ENCODE measurements at regions not wholly inside any gene's neighbourhood (a gene's known extent, or its start where the extent isn't known, plus 50 kb on each side); places are given as distances from the start of the nearest gene placed in this dataset.

DNA sequence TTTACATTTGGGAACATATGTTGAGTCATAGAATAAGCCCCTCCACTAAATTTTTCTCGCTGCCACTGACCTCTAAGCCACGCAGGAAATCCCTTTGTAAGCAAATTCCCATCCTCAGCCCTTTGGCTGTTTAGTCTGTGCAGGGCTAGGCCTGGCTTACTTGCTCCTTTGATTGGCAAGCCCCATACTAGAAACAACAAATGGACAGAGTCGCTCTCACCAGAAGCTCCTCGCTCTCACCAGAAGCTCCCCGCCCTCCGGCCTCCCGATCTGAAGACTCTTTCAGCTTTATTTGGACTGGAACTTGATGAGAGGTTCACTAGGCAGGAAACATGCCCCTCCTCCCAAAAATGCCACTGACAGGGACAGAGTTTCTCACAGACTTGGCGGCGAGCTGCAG lies 149.2 kb upstream of the EXOC2 start:
- peaks cover 4% of the 10 kb centered on the region for H3K4me1 Mint-ChIP-seq
- no peak for DNase-seq (ENCODE audit: low spot score)
- ChIA-PET POLR2A (interaction anchor here (0.6 kb wide), 1 partner anchor 9 kb away, joined by 4 read pairs; no protein-coding TSS in a partner anchor), CTCF (no interaction called here)
- H3K27ac Mint-ChIP-seq: no peak overlapping the region
- ATAC-seq: no peak
- H3K4me3 Mint-ChIP-seq: no peak overlapping the region
- H3K36me3 Mint-ChIP-seq: peaks cover 17% of the 10 kb centered on the region
- H3K9me3 Mint-ChIP-seq: peaks cover 25% of the 10 kb centered on the region
- no peaks in the 10 kb centered on the region for H3K27me3 Mint-ChIP-seq (ENCODE audit: low read depth)
- no peak for TF ChIP-seq TEAD4 (CRISPR knock-in tag; IDR thresholded peaks at IDR 0.05)
- no peak for TF ChIP-seq FOXJ3 (CRISPR knock-in tag; IDR thresholded peaks at IDR 0.05; ENCODE audit: borderline replicate concordance)

DNA sequence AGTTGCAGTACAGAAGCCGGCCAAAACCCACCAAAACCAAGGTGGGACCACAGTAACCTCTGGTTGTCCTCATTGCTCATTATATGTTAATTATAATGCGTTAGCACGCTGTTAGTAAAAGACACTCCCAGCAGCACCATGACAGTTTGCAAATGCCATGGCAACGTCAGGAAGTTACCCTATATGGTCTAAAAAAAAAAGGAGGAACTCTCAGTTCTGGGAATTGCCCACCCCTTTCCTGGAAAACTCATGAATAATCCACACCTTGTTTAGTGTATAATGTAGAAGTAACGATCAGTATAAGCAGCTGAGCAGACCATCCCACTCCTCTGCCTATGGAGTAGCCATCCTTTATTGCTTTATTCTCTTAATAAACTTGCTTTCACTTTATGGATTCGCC lies 148.6 kb upstream of the EXOC2 start:
- Mint-ChIP-seq H3K36me3 (peaks cover 17% of the 10 kb centered on the region), H3K27me3 (ENCODE audit: low read depth) (no peaks in the 10 kb centered on the region), H3K4me1 (peaks cover 4% of the 10 kb centered on the region), H3K9me3 (peaks cover 25% of the 10 kb centered on the region), H3K27ac (no peak overlapping the region), H3K4me3 (no peak overlapping the region)
- no peak for DNase-seq (ENCODE audit: low spot score)
- ATAC-seq: no peak
- no peak for TF ChIP-seq PRRX2 (CRISPR knock-in tag; IDR thresholded peaks at IDR 0.05)
- TF ChIP-seq, protein P1, sequence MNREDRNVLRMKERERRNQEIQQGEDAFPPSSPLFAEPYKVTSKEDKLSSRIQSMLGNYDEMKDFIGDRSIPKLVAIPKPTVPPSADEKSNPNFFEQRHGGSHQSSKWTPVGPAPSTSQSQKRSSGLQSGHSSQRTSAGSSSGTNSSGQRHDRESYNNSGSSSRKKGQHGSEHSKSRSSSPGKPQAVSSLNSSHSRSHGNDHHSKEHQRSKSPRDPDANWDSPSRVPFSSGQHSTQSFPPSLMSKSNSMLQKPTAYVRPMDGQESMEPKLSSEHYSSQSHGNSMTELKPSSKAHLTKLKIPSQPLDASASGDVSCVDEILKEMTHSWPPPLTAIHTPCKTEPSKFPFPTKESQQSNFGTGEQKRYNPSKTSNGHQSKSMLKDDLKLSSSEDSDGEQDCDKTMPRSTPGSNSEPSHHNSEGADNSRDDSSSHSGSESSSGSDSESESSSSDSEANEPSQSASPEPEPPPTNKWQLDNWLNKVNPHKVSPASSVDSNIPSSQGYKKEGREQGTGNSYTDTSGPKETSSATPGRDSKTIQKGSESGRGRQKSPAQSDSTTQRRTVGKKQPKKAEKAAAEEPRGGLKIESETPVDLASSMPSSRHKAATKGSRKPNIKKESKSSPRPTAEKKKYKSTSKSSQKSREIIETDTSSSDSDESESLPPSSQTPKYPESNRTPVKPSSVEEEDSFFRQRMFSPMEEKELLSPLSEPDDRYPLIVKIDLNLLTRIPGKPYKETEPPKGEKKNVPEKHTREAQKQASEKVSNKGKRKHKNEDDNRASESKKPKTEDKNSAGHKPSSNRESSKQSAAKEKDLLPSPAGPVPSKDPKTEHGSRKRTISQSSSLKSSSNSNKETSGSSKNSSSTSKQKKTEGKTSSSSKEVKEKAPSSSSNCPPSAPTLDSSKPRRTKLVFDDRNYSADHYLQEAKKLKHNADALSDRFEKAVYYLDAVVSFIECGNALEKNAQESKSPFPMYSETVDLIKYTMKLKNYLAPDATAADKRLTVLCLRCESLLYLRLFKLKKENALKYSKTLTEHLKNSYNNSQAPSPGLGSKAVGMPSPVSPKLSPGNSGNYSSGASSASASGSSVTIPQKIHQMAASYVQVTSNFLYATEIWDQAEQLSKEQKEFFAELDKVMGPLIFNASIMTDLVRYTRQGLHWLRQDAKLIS (CRISPR knock-in tag; IDR thresholded peaks at IDR 0.05; ENCODE audit: borderline replicate concordance): no peak
- TF ChIP-seq, protein P2, sequence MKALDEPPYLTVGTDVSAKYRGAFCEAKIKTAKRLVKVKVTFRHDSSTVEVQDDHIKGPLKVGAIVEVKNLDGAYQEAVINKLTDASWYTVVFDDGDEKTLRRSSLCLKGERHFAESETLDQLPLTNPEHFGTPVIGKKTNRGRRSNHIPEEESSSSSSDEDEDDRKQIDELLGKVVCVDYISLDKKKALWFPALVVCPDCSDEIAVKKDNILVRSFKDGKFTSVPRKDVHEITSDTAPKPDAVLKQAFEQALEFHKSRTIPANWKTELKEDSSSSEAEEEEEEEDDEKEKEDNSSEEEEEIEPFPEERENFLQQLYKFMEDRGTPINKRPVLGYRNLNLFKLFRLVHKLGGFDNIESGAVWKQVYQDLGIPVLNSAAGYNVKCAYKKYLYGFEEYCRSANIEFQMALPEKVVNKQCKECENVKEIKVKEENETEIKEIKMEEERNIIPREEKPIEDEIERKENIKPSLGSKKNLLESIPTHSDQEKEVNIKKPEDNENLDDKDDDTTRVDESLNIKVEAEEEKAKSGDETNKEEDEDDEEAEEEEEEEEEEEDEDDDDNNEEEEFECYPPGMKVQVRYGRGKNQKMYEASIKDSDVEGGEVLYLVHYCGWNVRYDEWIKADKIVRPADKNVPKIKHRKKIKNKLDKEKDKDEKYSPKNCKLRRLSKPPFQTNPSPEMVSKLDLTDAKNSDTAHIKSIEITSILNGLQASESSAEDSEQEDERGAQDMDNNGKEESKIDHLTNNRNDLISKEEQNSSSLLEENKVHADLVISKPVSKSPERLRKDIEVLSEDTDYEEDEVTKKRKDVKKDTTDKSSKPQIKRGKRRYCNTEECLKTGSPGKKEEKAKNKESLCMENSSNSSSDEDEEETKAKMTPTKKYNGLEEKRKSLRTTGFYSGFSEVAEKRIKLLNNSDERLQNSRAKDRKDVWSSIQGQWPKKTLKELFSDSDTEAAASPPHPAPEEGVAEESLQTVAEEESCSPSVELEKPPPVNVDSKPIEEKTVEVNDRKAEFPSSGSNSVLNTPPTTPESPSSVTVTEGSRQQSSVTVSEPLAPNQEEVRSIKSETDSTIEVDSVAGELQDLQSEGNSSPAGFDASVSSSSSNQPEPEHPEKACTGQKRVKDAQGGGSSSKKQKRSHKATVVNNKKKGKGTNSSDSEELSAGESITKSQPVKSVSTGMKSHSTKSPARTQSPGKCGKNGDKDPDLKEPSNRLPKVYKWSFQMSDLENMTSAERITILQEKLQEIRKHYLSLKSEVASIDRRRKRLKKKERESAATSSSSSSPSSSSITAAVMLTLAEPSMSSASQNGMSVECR (CRISPR knock-in tag; IDR thresholded peaks at IDR 0.05; ENCODE audit: borderline replicate concordance): no peak
- TF ChIP-seq TCF7 (CRISPR knock-in tag; IDR thresholded peaks at IDR 0.05; ENCODE audit: low read depth): no peak
- no peak for TF ChIP-seq GRHL2 (CRISPR knock-in tag; IDR thresholded peaks at IDR 0.05; ENCODE audit: insufficient replicate concordance, severe bottlenecking)
- TF ChIP-seq, protein P3, sequence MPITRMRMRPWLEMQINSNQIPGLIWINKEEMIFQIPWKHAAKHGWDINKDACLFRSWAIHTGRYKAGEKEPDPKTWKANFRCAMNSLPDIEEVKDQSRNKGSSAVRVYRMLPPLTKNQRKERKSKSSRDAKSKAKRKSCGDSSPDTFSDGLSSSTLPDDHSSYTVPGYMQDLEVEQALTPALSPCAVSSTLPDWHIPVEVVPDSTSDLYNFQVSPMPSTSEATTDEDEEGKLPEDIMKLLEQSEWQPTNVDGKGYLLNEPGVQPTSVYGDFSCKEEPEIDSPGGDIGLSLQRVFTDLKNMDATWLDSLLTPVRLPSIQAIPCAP (CRISPR knock-in tag; IDR thresholded peaks at IDR 0.05): no peak
- no peak for TF ChIP-seq GABPB1 (CRISPR knock-in tag; IDR thresholded peaks at IDR 0.05)
- TF ChIP-seq, protein P4, sequence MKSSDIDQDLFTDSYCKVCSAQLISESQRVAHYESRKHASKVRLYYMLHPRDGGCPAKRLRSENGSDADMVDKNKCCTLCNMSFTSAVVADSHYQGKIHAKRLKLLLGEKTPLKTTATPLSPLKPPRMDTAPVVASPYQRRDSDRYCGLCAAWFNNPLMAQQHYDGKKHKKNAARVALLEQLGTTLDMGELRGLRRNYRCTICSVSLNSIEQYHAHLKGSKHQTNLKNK (CRISPR knock-in tag; IDR thresholded peaks at IDR 0.05): no peak
- no peak for TF ChIP-seq NFATC4 (CRISPR knock-in tag; IDR thresholded peaks at IDR 0.05)
- TF ChIP-seq, protein P5, sequence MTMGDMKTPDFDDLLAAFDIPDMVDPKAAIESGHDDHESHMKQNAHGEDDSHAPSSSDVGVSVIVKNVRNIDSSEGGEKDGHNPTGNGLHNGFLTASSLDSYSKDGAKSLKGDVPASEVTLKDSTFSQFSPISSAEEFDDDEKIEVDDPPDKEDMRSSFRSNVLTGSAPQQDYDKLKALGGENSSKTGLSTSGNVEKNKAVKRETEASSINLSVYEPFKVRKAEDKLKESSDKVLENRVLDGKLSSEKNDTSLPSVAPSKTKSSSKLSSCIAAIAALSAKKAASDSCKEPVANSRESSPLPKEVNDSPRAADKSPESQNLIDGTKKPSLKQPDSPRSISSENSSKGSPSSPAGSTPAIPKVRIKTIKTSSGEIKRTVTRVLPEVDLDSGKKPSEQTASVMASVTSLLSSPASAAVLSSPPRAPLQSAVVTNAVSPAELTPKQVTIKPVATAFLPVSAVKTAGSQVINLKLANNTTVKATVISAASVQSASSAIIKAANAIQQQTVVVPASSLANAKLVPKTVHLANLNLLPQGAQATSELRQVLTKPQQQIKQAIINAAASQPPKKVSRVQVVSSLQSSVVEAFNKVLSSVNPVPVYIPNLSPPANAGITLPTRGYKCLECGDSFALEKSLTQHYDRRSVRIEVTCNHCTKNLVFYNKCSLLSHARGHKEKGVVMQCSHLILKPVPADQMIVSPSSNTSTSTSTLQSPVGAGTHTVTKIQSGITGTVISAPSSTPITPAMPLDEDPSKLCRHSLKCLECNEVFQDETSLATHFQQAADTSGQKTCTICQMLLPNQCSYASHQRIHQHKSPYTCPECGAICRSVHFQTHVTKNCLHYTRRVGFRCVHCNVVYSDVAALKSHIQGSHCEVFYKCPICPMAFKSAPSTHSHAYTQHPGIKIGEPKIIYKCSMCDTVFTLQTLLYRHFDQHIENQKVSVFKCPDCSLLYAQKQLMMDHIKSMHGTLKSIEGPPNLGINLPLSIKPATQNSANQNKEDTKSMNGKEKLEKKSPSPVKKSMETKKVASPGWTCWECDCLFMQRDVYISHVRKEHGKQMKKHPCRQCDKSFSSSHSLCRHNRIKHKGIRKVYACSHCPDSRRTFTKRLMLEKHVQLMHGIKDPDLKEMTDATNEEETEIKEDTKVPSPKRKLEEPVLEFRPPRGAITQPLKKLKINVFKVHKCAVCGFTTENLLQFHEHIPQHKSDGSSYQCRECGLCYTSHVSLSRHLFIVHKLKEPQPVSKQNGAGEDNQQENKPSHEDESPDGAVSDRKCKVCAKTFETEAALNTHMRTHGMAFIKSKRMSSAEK (CRISPR knock-in tag; IDR thresholded peaks at IDR 0.05; ENCODE audit: borderline replicate concordance): no peak
- TF ChIP-seq, protein P6, sequence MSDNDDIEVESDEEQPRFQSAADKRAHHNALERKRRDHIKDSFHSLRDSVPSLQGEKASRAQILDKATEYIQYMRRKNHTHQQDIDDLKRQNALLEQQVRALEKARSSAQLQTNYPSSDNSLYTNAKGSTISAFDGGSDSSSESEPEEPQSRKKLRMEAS (CRISPR knock-in tag; IDR thresholded peaks at IDR 0.05): no peak
- TF ChIP-seq, protein P7, sequence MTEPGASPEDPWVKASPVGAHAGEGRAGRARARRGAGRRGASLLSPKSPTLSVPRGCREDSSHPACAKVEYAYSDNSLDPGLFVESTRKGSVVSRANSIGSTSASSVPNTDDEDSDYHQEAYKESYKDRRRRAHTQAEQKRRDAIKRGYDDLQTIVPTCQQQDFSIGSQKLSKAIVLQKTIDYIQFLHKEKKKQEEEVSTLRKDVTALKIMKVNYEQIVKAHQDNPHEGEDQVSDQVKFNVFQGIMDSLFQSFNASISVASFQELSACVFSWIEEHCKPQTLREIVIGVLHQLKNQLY (CRISPR knock-in tag; IDR thresholded peaks at IDR 0.05): no peak
- TF ChIP-seq NR1H2 (CRISPR knock-in tag; IDR thresholded peaks at IDR 0.05): no peak
- TF ChIP-seq SMAD4 (CRISPR knock-in tag; IDR thresholded peaks at IDR 0.05): no peak
- no peak for TF ChIP-seq IRF2 (CRISPR knock-in tag; IDR thresholded peaks at IDR 0.05; ENCODE audit: borderline replicate concordance, low read depth)
- no peak for TF ChIP-seq JUN (CRISPR knock-in tag; IDR thresholded peaks at IDR 0.05)
- TF ChIP-seq, protein P8, sequence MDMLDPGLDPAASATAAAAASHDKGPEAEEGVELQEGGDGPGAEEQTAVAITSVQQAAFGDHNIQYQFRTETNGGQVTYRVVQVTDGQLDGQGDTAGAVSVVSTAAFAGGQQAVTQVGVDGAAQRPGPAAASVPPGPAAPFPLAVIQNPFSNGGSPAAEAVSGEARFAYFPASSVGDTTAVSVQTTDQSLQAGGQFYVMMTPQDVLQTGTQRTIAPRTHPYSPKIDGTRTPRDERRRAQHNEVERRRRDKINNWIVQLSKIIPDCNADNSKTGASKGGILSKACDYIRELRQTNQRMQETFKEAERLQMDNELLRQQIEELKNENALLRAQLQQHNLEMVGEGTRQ (CRISPR knock-in tag; IDR thresholded peaks at IDR 0.05): no peak
- TF ChIP-seq ZNF396 (CRISPR knock-in tag; IDR thresholded peaks at IDR 0.05; ENCODE audit: borderline replicate concordance): no peak
- ChIA-PET POLR2A (interaction anchor here (0.6 kb wide), 1 partner anchor 9 kb away, joined by 4 read pairs; no protein-coding TSS in a partner anchor), CTCF (no interaction called here)
